HG03565 (cell line): ENCODE measurements at regions not wholly inside any gene's neighbourhood (a gene's known extent, or its start where the extent isn't known, plus 50 kb on each side); places are given as distances from the start of the nearest gene placed in this dataset.
"Not testable (repeated sequence)": the region's sequence is repeated elsewhere in the genome, so short reads cannot be mapped to it uniquely, and the experiment has no call there.

Experiments
- ATAC-seq: cut with Tn5 transposase; IDR thresholded peaks from one replicate; pipeline ENCODE4 v1.9.1; 2021; ENCODE audit warnings: mild to moderate bottlenecking, moderate library complexity; ENCODE audit not compliant: unreplicated experiment

GRCh38 chr4:179607003-179607402, 2164.8 kb upstream of the AGA start:
- ATAC-seq = no peak

GRCh38 chr4:179615704-179616103, 2173.5 kb upstream of the AGA start:
- no peak for ATAC-seq

DNA sequence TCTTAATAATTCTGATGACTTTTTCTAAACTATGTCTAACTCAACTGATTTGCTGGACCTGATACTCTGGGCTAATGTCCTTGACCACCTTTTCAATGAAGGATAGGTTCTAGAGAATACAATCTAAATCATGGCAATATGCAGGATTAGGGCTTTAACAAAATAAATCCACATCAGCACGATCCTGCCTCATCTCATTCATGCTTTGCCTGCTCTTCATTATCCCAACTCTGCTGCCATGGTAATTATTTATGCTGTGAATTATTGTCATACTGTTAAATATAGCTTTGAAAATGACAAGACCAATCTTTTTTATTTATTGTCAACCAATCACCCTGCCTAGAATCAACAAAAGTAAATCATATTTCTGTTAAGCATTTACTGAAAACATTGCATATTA, 2176.7 kb upstream of the AGA start:
- ATAC-seq = no peak

DNA sequence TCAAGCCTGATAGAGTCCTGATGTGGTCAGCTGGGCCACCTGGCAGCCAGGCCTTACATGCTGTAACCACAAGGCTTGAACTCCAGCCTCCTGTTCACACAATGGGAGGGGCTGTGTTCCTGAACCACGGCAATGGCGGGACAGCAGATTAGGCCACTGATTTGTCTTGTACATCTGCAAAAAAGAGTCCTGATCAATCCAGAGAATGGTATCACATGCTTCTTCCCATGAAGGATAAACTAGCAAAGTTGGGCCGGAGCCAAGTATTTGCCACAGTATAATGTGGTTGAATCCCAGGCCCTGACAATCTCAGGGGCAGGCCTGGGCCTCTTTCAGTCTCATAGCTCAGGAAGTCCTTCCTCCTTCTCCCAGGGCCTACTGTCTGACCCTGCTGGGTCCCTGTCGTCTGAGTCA, 2182.5 kb upstream of the AGA start:
- ATAC-seq = no peak

DNA sequence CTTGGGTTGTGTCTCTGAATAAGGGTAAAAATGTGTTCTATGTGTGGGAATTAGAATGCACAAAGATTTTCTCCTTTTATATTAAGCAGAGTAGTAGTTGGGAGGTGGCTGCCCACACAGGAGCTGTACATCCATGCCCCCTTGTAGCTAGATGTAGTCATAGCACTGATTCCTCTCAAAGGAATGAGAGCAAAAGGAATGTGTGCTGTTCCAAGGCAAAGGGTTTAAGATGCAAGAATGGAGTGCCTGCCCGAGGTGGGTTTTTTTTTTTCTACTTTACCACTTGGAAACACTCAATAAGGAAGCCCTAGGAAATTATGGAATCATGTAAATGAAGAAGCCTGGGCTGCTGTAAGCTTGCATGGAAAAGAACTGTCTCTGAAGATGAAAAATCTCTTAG, 2183.2 kb upstream of the AGA start:
- no peak for ATAC-seq

- ATAC-seq = no peak
These were observed 2184.4 kb upstream of the AGA start for GRCh38 chr4:179626687-179627086.

- no peak for ATAC-seq
These were observed 2189.1 kb upstream of the AGA start for GRCh38 chr4:179631321-179631720.

GRCh38 chr4:179634862-179635261, 2192.6 kb upstream of the AGA start:
- ATAC-seq = no peak

DNA sequence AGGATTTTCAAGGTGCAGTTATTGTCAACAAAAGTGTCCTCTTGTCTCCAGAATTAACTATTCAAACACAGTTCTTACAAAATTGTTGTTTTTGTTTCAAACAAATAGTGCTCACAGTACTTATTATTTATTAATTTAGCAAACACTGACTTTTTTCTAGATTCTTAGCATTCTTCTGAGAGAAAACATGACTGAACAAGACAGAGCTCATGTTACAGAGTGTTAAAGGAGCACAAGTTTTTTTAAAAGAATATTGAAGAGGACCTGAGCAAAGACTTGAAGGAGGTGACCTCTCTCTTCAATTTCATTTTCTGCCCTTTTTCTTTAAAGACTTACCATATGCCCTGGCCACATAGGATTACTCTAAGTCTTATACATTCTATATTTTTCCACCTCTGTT, 2220.3 kb upstream of the AGA start:
- ATAC-seq = no peak

DNA sequence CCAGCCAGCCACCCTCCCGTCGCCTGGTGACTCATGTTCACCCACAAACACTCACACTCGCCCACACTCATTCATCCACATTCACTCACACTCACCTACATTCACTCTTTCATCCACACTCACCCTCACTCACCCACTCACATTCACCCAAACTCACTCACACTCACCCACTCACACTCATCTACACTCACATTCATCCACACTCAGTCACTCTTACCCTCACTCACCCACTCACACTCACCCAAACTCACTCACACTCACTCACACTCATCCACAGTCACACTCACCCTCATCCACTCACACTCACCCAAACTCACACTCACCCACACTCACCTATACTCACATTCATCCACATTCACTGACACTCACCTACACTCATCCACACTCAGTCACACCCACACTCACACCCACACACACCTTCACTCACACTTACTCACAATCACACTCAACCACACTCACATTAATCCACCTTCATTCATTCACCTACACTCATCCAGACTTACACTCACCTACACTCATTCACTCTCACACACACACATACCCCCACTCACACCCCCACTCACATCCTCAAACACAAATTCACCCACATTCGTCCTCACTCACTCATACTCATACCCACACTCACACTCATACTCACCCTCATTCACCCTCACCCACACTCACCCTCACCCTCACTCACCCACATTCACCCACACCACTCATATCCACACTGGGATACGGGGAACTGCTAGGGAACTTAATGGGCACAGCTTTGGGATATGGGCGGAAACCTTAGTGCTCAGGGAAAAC, 2221.6 kb upstream of the AGA start:
- no peak for ATAC-seq

GRCh38 chr4:179664430-179665027, 2222.3 kb upstream of the AGA start:
- no peak for ATAC-seq

DNA sequence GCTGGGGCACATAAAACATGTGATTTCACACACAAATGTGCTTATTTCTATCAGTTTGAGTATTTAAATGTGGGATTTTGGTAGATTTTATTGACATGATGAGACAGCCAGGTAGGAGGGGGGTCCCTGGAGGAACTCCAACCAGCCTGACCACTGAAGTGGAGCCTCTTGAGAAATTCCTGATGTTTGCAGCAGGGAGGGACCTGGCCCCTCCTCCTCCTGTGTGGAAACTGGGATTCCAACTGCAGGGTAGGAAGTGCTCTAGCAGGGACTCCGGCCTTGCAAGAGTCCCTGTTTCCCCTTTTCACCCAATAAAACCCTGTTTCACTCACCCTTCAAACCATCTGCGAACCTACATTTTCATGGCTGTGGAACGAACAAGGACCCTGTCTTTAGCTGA, 2224.0 kb upstream of the AGA start:
- ATAC-seq = no peak

DNA sequence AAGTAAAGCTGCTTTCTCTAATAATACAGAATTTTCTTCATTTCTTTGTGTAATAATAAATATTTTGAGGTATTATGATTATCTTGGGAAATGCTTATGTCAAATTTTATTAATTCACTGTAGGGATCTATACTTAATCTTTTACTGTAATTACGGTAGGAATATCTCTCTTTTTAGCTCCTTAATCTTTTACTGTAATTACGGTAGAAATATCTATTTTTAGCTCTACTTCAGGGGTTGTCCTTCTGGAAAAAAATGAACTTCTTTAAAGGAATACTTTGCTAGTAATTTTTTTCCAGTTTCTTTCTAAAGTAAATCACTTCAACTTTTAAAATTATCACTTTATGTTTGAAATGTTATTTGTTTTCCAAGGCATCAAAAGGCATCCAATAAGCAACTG, 2229.4 kb upstream of the AGA start:
- no peak for ATAC-seq

- no peak for ATAC-seq
These were observed 2236.0 kb upstream of the AGA start for GRCh38 chr4:179678093-179678814.

DNA sequence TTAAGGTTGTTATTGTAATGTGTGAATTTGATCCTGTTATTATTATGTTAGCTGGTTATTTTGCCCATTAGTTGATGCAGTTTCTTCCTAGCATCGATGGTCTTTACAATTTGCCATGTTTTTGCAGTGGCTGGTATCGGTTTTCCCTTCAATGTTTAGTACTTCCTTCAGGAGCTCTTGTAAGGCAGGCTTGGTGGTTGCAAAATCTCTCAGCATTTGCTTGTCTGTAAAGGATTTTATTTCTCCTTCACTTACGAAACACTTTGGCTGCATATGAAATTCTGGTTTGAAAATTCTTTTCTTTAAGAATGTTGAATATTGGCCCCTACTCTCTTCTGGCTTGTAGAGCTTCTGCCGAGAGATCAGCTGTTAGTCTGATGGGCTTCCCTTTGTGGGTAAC, 2241.4 kb upstream of the AGA start:
- not testable (repeated sequence) for ATAC-seq

GRCh38 chr4:179692222-179692621, 2250.0 kb upstream of the AGA start:
- ATAC-seq = no peak

GRCh38 chr4:179695175-179695574, 2252.9 kb upstream of the AGA start:
- ATAC-seq = no peak

DNA sequence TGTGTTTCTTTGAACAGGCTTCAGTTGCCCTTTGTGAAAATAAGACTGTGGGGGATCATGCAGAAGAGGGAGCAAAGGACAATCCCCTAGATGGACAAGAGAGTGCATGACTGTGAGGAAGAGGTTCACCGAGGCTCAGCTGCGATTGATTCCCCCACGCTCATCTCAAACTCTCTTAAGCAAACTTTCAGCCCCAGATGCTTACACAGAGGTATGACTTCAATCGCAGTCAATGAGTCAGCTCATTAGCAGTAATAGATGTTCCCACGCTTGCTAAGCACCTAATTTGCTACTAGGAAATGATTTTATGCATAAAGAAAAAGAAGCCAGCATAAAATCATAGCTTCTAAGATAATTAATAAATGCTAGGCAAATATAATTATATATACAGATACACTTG, 2256.1 kb upstream of the AGA start:
- no peak for ATAC-seq

- ATAC-seq = no peak
These were observed 2267.9 kb upstream of the AGA start for GRCh38 chr4:179709961-179710624.

GRCh38 chr4:179719766-179720450, 2277.7 kb upstream of the AGA start:
- no peak for ATAC-seq

- not testable (repeated sequence) for ATAC-seq
These were observed 2284.3 kb upstream of the AGA start for GRCh38 chr4:179726491-179726890.
